ENCODE measurements at regions not wholly inside any gene's neighbourhood (a gene's known extent, or its start where the extent isn't known, plus 50 kb on each side); places are given as distances from the start of the nearest gene placed in this dataset.

DNA sequence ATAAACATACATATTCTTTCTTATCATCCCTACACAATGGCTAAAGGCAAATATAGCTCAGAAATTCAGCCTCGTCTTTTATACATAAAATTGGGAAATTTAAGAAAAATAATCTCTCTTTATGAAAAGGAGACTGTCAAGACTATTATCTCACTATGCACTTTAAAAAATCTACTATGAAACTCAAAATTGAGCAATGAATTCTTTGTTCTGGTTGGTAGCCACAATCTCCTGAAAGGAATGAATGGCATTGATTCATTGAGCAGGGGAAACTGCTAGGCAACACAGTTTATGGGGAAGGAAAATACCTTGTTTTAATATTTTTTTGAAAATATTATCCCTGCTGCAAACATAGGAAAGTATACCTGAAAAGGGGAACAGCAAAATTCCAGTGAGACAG lies 397.1 kb downstream of the RAB28 start:
- TF ChIP-seq, protein P1, sequence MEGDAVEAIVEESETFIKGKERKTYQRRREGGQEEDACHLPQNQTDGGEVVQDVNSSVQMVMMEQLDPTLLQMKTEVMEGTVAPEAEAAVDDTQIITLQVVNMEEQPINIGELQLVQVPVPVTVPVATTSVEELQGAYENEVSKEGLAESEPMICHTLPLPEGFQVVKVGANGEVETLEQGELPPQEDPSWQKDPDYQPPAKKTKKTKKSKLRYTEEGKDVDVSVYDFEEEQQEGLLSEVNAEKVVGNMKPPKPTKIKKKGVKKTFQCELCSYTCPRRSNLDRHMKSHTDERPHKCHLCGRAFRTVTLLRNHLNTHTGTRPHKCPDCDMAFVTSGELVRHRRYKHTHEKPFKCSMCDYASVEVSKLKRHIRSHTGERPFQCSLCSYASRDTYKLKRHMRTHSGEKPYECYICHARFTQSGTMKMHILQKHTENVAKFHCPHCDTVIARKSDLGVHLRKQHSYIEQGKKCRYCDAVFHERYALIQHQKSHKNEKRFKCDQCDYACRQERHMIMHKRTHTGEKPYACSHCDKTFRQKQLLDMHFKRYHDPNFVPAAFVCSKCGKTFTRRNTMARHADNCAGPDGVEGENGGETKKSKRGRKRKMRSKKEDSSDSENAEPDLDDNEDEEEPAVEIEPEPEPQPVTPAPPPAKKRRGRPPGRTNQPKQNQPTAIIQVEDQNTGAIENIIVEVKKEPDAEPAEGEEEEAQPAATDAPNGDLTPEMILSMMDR (IDR thresholded peaks at IDR 0.05; ENCODE audit: insufficient read depth, missing control alignments), result no peak
- no peak for FAIRE-seq
- DNase-seq (ENCODE audit: insufficient read length, low spot score), result no peak

DNA sequence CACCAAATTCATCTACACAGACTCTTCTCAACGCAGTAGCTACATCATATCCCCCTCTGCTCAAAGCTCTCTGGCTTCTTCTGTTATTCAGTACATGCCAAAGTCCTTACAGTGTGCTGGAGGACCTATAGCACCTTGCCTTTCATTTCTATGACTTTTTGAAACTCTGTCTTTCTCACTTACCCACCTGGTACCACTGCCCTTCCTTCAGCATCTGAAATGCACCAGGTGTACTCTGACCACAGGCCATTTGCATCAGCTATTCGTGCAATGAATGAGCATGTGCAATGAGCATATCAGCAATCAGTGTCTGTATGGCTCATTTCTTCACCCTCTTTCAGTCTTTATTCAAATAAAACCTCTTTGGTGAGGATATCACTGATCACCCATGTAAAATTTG lies 399.9 kb downstream of the RAB28 start:
- FAIRE-seq, result no peak
- DNase-seq (ENCODE audit: insufficient read length, low spot score), result no peak
- TF ChIP-seq, protein P1 (IDR thresholded peaks at IDR 0.05; ENCODE audit: insufficient read depth, missing control alignments), result no peak

DNA sequence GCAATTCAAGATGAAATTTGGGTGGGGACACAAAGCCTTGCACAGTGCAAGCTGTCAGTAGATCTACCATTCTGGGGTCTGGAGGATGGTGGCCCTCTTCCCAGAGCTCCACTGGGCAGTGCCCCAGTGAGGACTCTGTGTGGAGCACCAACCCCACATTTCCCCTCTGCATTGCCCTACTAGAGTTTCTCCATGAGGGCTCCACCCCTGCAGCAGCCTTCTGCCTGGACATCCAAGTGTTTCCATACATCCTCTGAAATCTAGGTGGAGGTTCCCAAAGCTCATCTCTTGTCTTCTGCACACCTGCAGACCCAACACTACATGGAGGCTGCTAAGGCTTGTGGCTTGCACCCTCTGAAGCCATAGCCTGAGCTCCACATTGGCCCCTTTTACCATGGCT lies 402.3 kb downstream of the RAB28 start:
- no peak for DNase-seq (ENCODE audit: insufficient read length, low spot score)
- FAIRE-seq, result no peak

DNA sequence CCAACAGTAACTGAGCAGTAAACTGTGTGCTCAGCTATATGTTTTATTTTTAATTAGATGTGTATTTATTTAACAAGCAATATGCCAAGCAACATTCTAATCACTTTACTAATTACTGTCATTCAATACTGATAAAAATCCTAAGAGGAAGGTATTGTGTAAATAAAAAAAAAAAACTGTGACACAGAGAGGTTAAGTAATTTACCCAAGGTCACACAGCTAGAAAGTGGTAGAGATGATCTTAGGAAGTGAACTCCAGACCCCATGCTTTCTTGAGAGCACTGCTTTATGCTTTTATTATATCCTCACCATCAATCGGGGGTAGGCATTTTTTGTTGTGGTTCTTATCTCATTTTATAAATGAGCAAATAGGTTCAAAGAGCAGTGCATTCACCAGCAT lies 417.1 kb downstream of the RAB28 start:
- FAIRE-seq (no peak), DNase-seq (ENCODE audit: insufficient read length, low spot score) (no peak)
- TF ChIP-seq, protein P1 (IDR thresholded peaks at IDR 0.05; ENCODE audit: insufficient read depth, missing control alignments), result no peak

More for the DNA sequence above, 402.3 kb downstream of the RAB28 start:
- TF ChIP-seq, protein P1 (IDR thresholded peaks at IDR 0.05; ENCODE audit: insufficient read depth, missing control alignments), result no peak

DNA sequence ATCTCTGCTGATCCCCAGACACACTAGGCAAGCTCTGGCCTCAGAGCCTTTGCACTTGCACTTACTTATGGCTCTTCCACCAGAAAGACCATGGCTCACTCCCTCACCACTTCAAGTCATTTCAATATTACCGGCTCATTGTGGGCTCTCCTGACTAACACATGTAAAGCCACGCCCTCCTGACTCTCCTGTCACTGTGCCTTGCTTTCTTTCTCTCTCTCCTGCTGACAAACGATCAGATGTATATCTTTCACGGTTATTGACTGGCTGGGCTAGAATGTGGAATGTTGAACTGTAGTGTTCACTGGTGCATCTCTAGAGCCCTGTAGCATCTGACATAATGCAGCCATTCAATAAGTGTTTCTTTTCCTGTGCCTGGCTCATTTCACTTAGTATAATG lies 425.1 kb downstream of the RAB28 start:
- FAIRE-seq (no peak), DNase-seq (ENCODE audit: insufficient read length, low spot score) (no peak)
- TF ChIP-seq, protein P1 (IDR thresholded peaks at IDR 0.05; ENCODE audit: insufficient read depth, missing control alignments), result no peak

DNA sequence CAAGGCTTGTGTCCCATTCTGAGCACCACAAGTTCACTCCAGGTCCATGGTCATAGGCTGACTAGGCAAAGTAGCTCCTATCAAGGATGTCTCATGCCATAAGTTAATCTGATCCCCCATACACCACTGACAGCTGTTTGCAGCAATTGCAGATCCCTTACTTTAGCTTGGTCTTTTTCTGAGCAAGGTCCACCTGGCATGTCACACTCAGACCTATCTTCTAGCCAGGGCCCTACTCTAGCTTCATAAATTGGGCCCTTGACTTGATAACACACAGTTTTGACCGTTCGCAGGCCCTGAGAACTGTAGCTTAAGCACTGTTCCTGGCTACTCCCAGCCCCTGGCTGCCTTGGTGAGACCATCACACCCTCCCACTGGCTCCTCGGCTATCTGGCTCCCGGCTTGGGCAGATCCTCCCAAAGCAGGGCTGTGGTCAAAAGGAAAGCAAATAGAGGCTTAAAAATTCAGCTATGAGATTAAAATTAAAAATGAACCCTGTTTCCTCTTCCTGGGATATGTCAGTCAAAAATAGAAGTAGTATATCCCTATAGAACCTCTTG lies 427.4 kb downstream of the RAB28 start:
- FAIRE-seq (no peak), DNase-seq (ENCODE audit: insufficient read length, low spot score) (no peak)
- TF ChIP-seq, protein P1 (IDR thresholded peaks at IDR 0.05; ENCODE audit: insufficient read depth, missing control alignments), result no peak

DNA sequence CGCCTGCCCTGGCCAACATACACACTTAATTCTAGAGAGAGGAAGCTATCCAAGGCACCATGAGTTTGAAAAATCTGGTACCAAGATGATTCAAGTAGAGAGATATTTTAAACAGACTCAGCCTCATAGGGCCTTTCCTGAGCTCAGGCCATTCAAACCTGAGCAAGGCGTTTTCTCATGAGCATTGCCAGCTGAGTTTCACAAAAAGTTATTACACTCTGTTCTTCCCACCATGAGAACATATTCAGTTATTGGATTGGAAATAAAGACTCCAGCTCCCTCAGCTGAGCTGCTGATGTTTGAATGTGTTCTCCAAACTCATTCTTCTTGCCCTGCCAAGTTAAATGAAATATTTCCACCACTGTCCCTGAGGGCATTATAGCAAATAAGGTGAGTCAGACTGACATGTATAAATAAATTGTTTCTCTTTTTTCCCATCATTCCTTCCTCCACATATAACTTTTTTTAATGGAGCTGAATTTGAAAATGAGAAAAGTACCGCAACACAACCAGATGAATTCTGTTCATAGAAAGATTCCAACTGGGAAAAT lies 429.6 kb downstream of the RAB28 start:
- TF ChIP-seq, protein P1 (IDR thresholded peaks at IDR 0.05; ENCODE audit: insufficient read depth, missing control alignments), result no peak
- FAIRE-seq (no peak), DNase-seq (ENCODE audit: insufficient read length, low spot score) (no peak)

All from D721Med (cell line).